ENCODE measurements at regions not wholly inside any gene's neighbourhood (a gene's known extent, or its start where the extent isn't known, plus 50 kb on each side); places are given as distances from the start of the nearest gene placed in this dataset.
A peak's percentile ranks its signal among the peaks of the same experiment; 100 is the strongest.

- H3K4me1 Mint-ChIP-seq (ENCODE audit: unreplicated experiment): peaks cover 8% of the 10 kb centered on the region
- H3K9me3 Mint-ChIP-seq (ENCODE audit: unreplicated experiment): no peaks in the 10 kb centered on the region
- no peak for TF ChIP-seq CTCF (IDR thresholded peaks at IDR 0.05)
- DNase-seq (ENCODE audit: extremely low spot score, unreplicated experiment): no peak
- H3K27ac Mint-ChIP-seq (ENCODE audit: unreplicated experiment): no peak overlapping the region
- no peak overlapping the region for H3K4me3 Mint-ChIP-seq (ENCODE audit: unreplicated experiment)
- H3K36me3 Mint-ChIP-seq (ENCODE audit: unreplicated experiment): no peaks in the 10 kb centered on the region
- H3K27me3 Mint-ChIP-seq (ENCODE audit: unreplicated experiment): no peaks in the 10 kb centered on the region
These were observed 131.0 kb upstream of the ZEB2 start for GRCh38 chr2:144650907-144651306.

GRCh38 chr2:144648837-144649465 is 129.0 kb upstream of the ZEB2 start:
- no peak for TF ChIP-seq CTCF (IDR thresholded peaks at IDR 0.05)
- Mint-ChIP-seq H3K36me3 (ENCODE audit: unreplicated experiment) (no peaks in the 10 kb centered on the region), H3K27ac (ENCODE audit: unreplicated experiment) (no peak overlapping the region), H3K4me1 (ENCODE audit: unreplicated experiment) (peaks cover 14% of the 10 kb centered on the region), H3K9me3 (ENCODE audit: unreplicated experiment) (no peaks in the 10 kb centered on the region), H3K4me3 (ENCODE audit: unreplicated experiment) (no peak overlapping the region), H3K27me3 (ENCODE audit: unreplicated experiment) (no peaks in the 10 kb centered on the region)
- DNase-seq (ENCODE audit: extremely low spot score, unreplicated experiment): no peak

GRCh38 chr2:144645083-144645778 is 125.3 kb upstream of the ZEB2 start:
- DNase-seq (ENCODE audit: extremely low spot score, unreplicated experiment): no peak
- Mint-ChIP-seq H3K9me3 (ENCODE audit: unreplicated experiment) (no peaks in the 10 kb centered on the region), H3K4me3 (ENCODE audit: unreplicated experiment) (no peak overlapping the region), H3K36me3 (ENCODE audit: unreplicated experiment) (no peaks in the 10 kb centered on the region), H3K27me3 (ENCODE audit: unreplicated experiment) (no peaks in the 10 kb centered on the region), H3K27ac (ENCODE audit: unreplicated experiment) (peak overlapping the region; percentile 19), H3K4me1 (ENCODE audit: unreplicated experiment) (peaks cover 17% of the 10 kb centered on the region)
- TF ChIP-seq CTCF (IDR thresholded peaks at IDR 0.05): no peak

GRCh38 chr2:144644549-144644948 is 124.6 kb upstream of the ZEB2 start:
- H3K36me3 Mint-ChIP-seq (ENCODE audit: unreplicated experiment): no peaks in the 10 kb centered on the region
- no peak overlapping the region for H3K4me3 Mint-ChIP-seq (ENCODE audit: unreplicated experiment)
- no peak overlapping the region for H3K27ac Mint-ChIP-seq (ENCODE audit: unreplicated experiment)
- no peak for DNase-seq (ENCODE audit: extremely low spot score, unreplicated experiment)
- no peaks in the 10 kb centered on the region for H3K27me3 Mint-ChIP-seq (ENCODE audit: unreplicated experiment)
- TF ChIP-seq CTCF (IDR thresholded peaks at IDR 0.05): no peak
- H3K4me1 Mint-ChIP-seq (ENCODE audit: unreplicated experiment): peaks cover 13% of the 10 kb centered on the region
- no peaks in the 10 kb centered on the region for H3K9me3 Mint-ChIP-seq (ENCODE audit: unreplicated experiment)

GRCh38 chr2:144643537-144644336 is 123.8 kb upstream of the ZEB2 start:
- no peak for TF ChIP-seq CTCF (IDR thresholded peaks at IDR 0.05)
- H3K27ac Mint-ChIP-seq (ENCODE audit: unreplicated experiment): no peak overlapping the region
- H3K4me1 Mint-ChIP-seq (ENCODE audit: unreplicated experiment): peaks cover 13% of the 10 kb centered on the region
- H3K27me3 Mint-ChIP-seq (ENCODE audit: unreplicated experiment): no peaks in the 10 kb centered on the region
- no peak overlapping the region for H3K4me3 Mint-ChIP-seq (ENCODE audit: unreplicated experiment)
- H3K36me3 Mint-ChIP-seq (ENCODE audit: unreplicated experiment): peaks cover 2% of the 10 kb centered on the region
- no peak for DNase-seq (ENCODE audit: extremely low spot score, unreplicated experiment)
- peaks cover 4% of the 10 kb centered on the region for H3K9me3 Mint-ChIP-seq (ENCODE audit: unreplicated experiment)

Measured in osteocyte (in vitro differentiated cells).